Pancreas (tissue), 10 donors: ENCODE measurements at regions not wholly inside any gene's neighbourhood (a gene's known extent, or its start where the extent isn't known, plus 50 kb on each side); places are given as distances from the start of the nearest gene placed in this dataset.

Experiments
- ATAC-seq, 4 donors: fragments of 200-7000 bp; cut with Tn5 transposase; one replicate each; pipeline versions ENCODE4 v1.8.0 to v1.9.1; 2020; ENCODE audit warnings: mild to moderate bottlenecking in 4 of 4, moderate library complexity in 4 of 4
- DNase-seq, 6 donors: peaks; one replicate each; pipeline ENCODE4 v3.0.0-alpha.2; 2020
- FAIRE-seq: peaks from 2 replicates; lab custom pipeline; 2012; peaks lifted over from hg19 to GRCh38; lab: Jason Lieb, UNC
- H3K27ac ChIP-seq, 4 donors: fragments of 200-600 bp; sonication (generic); 1 replicate in 3 of 4; 2 replicates in 1 of 4; pipeline versions ENCODE4 v1.5.0 to v1.8.0; 2020
- H3K27me3 ChIP-seq, 4 donors: fragments of 200-600 bp; one replicate each; pipeline ENCODE4 v1.8.0; 2021
- H3K36me3 ChIP-seq, 3 donors: fragments of 200-600 bp; sonication (generic) in 1 of 3; one replicate each; pipeline versions ENCODE4 v1.5.0 to v1.8.0; 2020 to 2021
- H3K4me1 ChIP-seq, 3 donors: fragments of 200-600 bp; one replicate each; pipeline ENCODE4 v1.8.0; 2021
- H3K4me3 ChIP-seq, 4 donors: fragments of 200-600 bp; sonication (generic) in 2 of 4; one replicate each; pipeline versions ENCODE4 v1.5.0 to v1.8.0; 2020 to 2021
- H3K9me3 ChIP-seq, 4 donors: fragments of 200-600 bp; one replicate each; pipeline ENCODE4 v1.8.0; 2021
- WGBS, 2 donors: extraction: QIAGEN DNeasy Blood & Tissue Kit; methylation state at CpG; one replicate each; pipeline ENCODE4 v1.1.7; 2013; 5-methylcytosine and 5-hydroxymethylcytosine counted together
- intact Hi-C, 3 donors: fragments of 100-400 bp; cut with DNase I; formaldehyde crosslinking; loops; one replicate each; pipeline versions ENCODE4 v1.11.1 to v1.14.2; 2022
- TF ChIP-seq, protein P1 (sequence below), 4 donors: fragments of 200-600 bp; sonication (generic) in 3 of 4; IDR thresholded peaks; one replicate each; pipeline versions ENCODE4 v1.5.0 to v1.8.0; 2021; ENCODE audit warnings: antibody characterized with exemption in 4 of 4
- donor health status: healthy with polysubstance abuse.
- donor health status: DM: no; HTN: no; CAD: no; lungs with moderate emphysema.
- donor health status: DM: no; HTN: no; CAD: no.
- donor health status: control.
- donor health status: control.
- donor health status: Bipolar disorder and iron deficiency.
- donor health status: DM: yes; HTN: yes; CAD: no.
- donor health status: DM: no; HTN: no; CAD: no.
- donor health status: DM: no; HTN: no; CAD: no.
- donor health status: DM: yes; HTN: yes; CAD: no.

DNA sequence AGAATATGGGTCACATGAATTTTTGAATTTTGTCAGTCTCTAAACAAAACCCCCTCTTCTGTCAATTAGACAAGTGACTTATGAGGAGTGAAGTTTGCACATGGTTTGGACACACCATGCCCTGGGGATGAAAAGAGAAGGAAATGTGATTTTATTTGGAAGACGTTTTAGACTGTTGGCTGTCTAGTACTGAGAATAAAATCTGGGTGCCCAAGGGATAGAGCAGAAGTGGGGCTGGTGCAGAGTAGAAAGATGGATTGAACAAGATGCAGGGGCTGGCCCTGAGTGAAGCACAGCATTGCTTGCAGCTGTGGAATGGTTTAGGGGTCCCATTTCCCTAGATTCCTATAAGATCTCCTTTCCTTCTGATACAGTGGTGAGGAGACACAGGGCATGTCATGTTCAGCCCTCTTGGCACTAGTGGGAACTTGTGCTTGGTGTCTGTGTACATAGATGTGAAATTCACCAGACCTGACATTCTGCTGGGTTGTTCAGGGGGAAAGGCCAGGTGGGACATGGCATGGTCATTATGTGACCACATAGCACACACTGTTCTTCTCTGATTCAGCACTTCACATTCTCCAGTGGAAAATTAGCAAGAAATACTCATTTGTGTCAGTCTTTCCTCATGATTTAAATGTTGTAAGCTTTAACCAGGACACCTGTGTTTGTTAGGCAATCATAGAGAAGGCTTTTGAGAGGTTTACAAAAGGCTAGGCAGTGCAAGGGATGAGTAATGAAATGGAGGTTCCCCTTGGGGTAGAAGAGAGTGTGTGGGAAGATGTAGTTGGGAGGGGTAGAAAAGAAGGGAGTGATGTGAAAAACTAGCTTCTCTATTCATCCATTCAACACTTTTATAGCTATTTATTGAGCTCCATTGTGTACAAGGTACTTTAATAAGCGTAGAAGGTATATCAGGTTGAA is 202.3 kb upstream of the IGF1 start:
- no peak for ATAC-seq
- intact Hi-C loops, result no loop called here
- TF ChIP-seq, protein P1, sequence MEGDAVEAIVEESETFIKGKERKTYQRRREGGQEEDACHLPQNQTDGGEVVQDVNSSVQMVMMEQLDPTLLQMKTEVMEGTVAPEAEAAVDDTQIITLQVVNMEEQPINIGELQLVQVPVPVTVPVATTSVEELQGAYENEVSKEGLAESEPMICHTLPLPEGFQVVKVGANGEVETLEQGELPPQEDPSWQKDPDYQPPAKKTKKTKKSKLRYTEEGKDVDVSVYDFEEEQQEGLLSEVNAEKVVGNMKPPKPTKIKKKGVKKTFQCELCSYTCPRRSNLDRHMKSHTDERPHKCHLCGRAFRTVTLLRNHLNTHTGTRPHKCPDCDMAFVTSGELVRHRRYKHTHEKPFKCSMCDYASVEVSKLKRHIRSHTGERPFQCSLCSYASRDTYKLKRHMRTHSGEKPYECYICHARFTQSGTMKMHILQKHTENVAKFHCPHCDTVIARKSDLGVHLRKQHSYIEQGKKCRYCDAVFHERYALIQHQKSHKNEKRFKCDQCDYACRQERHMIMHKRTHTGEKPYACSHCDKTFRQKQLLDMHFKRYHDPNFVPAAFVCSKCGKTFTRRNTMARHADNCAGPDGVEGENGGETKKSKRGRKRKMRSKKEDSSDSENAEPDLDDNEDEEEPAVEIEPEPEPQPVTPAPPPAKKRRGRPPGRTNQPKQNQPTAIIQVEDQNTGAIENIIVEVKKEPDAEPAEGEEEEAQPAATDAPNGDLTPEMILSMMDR (IDR thresholded peaks at IDR 0.05), result no peak
- no peak for FAIRE-seq
- WGBS, 2 donors, result 45 to 51% methylated on average over 2 of the region's 2 CpGs
- no peaks in the 10 kb centered on the region for H3K27me3 ChIP-seq
- no peak for DNase-seq
- H3K9me3 ChIP-seq, result no peaks in the 10 kb centered on the region
- H3K4me3 ChIP-seq, result no peak overlapping the region
- H3K36me3 ChIP-seq, result no peaks in the 10 kb centered on the region
- no peak overlapping the region for H3K27ac ChIP-seq
- no peaks in the 10 kb centered on the region for H3K4me1 ChIP-seq

- Histone ChIP-seq H3K4me3 (no peak overlapping the region), H3K9me3 (no peaks in the 10 kb centered on the region), H3K36me3 (no peaks in the 10 kb centered on the region), H3K27ac (no peak overlapping the region), H3K4me1 (no peaks in the 10 kb centered on the region), H3K27me3 (no peaks in the 10 kb centered on the region)
- no peak for FAIRE-seq
- TF ChIP-seq, protein P1 (IDR thresholded peaks at IDR 0.05), result no peak
- DNase-seq, result no peak
- intact Hi-C loops, result no loop called here
- ATAC-seq, result no peak
Observed at GRCh38 chr12:102681747-102682146, 201.4 kb upstream of the IGF1 start.

DNA sequence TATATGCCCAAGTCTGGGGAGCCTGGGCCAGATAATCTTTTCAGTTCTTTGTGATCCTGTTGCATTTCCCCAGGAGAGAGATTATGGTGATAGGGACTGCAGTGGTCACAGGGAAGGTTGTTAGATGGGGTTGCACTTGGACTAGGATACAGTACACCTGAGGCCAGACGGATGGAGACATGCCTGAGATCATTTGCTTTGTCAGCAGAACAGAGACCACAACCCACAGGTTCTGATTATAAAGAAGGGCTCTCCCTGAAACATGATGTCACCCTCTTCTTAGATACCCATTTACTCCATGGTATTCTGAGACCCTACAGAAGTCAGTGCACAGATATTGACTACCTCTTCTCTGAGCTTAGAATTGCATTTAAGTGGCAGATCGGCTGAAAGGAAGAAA is 200.9 kb upstream of the IGF1 start:
- TF ChIP-seq, protein P1 (IDR thresholded peaks at IDR 0.05), result no peak
- H3K4me1 ChIP-seq, result no peaks in the 10 kb centered on the region
- intact Hi-C loops, result no loop called here
- no peaks in the 10 kb centered on the region for H3K9me3 ChIP-seq
- DNase-seq (no peak), FAIRE-seq (no peak), ATAC-seq (no peak)
- no peak overlapping the region for H3K4me3 ChIP-seq
- WGBS, 2 donors, result 45 to 48% methylated on average over 2 of the region's 2 CpGs
- H3K27ac ChIP-seq, result no peak overlapping the region
- H3K36me3 ChIP-seq, result no peaks in the 10 kb centered on the region
- no peaks in the 10 kb centered on the region for H3K27me3 ChIP-seq

DNA sequence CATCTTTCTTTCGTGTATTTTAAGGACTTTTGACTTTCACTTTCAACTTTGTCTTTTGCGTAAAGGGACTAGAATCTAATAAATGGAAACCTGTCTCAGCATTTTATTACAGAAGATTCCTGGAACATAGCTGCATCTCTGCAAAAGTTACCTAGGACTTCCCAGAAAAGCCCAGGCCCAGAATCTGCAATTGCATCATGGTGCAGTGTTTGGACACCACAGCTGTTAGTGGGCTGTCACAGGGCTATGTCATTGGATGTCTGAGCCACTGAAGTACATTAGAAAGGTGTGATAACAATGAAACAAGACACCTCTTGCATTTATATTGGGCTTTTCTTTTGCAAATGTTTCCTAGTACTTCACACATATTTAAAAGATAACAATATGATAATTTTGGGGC is 199.9 kb upstream of the IGF1 start:
- Histone ChIP-seq H3K27me3 (no peaks in the 10 kb centered on the region), H3K4me1 (no peaks in the 10 kb centered on the region), H3K27ac (no peak overlapping the region), H3K4me3 (no peak overlapping the region), H3K9me3 (no peaks in the 10 kb centered on the region), H3K36me3 (no peaks in the 10 kb centered on the region)
- FAIRE-seq (no peak), DNase-seq (no peak), ATAC-seq (no peak)
- intact Hi-C loops, result no loop called here
- WGBS, 2 donors, result 60 to 63% methylated on average over 2 of the region's 2 CpGs
- TF ChIP-seq, protein P1 (IDR thresholded peaks at IDR 0.05), result no peak

DNA sequence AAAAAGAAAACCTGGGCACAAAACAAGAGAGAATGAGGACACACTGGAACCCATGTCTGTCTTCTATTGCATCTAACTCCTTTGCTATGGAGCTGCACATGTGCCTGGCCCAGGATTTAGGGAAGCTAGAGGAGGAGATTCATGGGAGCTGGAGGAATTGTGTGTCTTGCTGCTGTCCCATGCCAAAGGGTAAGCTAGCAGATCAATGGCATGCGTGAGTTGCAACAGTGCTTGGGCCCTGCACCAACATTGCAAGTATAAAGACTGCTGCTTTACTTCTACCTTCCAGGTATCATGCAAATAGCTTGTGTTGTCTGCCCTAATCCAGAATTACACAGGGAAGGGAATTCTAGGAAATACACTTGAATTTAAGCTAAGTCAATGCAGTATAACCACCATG is 196.4 kb upstream of the IGF1 start:
- no peak overlapping the region for H3K4me3 ChIP-seq
- no peaks in the 10 kb centered on the region for H3K9me3 ChIP-seq
- H3K27ac ChIP-seq, result no peak overlapping the region
- TF ChIP-seq, protein P1 (IDR thresholded peaks at IDR 0.05), result no peak
- H3K36me3 ChIP-seq, result no peaks in the 10 kb centered on the region
- no peak for FAIRE-seq
- 76 to 83% methylated on average over 1 of the region's 1 CpG for WGBS, 2 donors
- ATAC-seq, result no peak
- H3K4me1 ChIP-seq, result no peaks in the 10 kb centered on the region
- no peaks in the 10 kb centered on the region for H3K27me3 ChIP-seq
- intact Hi-C loops, result no loop called here
- no peak for DNase-seq
